ENCODE measurements at regions not wholly inside any gene's neighbourhood (a gene's known extent, or its start where the extent isn't known, plus 50 kb on each side); places are given as distances from the start of the nearest gene placed in this dataset.

GRCh38 chr1:90434460-90434859 is 282.6 kb downstream of the BARHL2 start:
- TF ChIP-seq CTCF (IDR thresholded peaks at IDR 0.05) (no peak), ESRRA (IDR thresholded peaks at IDR 0.05; ENCODE audit: borderline replicate concordance, low read length) (no peak), ZNF302 (CRISPR knock-in tag; IDR thresholded peaks at IDR 0.05) (no peak), MYC (IDR thresholded peaks at IDR 0.05; ENCODE audit: borderline replicate concordance, low read length) (no peak), EP300 (IDR thresholded peaks at IDR 0.05) (no peak)
